ENCODE measurements at regions not wholly inside any gene's neighbourhood (a gene's known extent, or its start where the extent isn't known, plus 50 kb on each side); places are given as distances from the start of the nearest gene placed in this dataset.

GRCh38 chr16:86150641-86151238 is 251.8 kb downstream of the IRF8 start:
- no peak for DNase-seq (ENCODE audit: low spot score)

GRCh38 chr16:86151239-86151851 is 252.4 kb downstream of the IRF8 start:
- DNase-seq (ENCODE audit: low spot score), result peak; percentile 47

- DNase-seq (ENCODE audit: low spot score), result no peak
Observed at GRCh38 chr16:86156155-86156554, 257.2 kb downstream of the IRF8 start.

GRCh38 chr16:86157616-86158247 is 258.8 kb downstream of the IRF8 start:
- DNase-seq (ENCODE audit: low spot score), result no peak

GRCh38 chr16:86158688-86159360 is 259.9 kb downstream of the IRF8 start:
- DNase-seq (ENCODE audit: low spot score), result no peak

GRCh38 chr16:86165479-86165878 is 266.5 kb downstream of the IRF8 start:
- no peak for DNase-seq (ENCODE audit: low spot score)

- no peak for DNase-seq (ENCODE audit: low spot score)
Observed at GRCh38 chr16:86166414-86166813, 267.5 kb downstream of the IRF8 start.

GRCh38 chr16:86167061-86167460 is 268.1 kb downstream of the IRF8 start:
- DNase-seq (ENCODE audit: low spot score), result no peak

- no peak for DNase-seq (ENCODE audit: low spot score)
Observed at GRCh38 chr16:86170720-86171119, 271.8 kb downstream of the IRF8 start.

- no peak for DNase-seq (ENCODE audit: low spot score)
Observed at GRCh38 chr16:86171329-86171728, 272.4 kb downstream of the IRF8 start.

- no peak for DNase-seq (ENCODE audit: low spot score)
Observed at GRCh38 chr16:86175816-86176215, 276.9 kb downstream of the IRF8 start.

- no peak for DNase-seq (ENCODE audit: low spot score)
Observed at GRCh38 chr16:86176462-86176861, 277.5 kb downstream of the IRF8 start.

GRCh38 chr16:86180244-86180643 is 281.3 kb downstream of the IRF8 start:
- no peak for DNase-seq (ENCODE audit: low spot score)

GRCh38 chr16:86180780-86181179 is 281.8 kb downstream of the IRF8 start:
- DNase-seq (ENCODE audit: low spot score), result no peak

GRCh38 chr16:86181526-86181925 is 282.6 kb downstream of the IRF8 start:
- DNase-seq (ENCODE audit: low spot score), result no peak

GRCh38 chr16:86184185-86184584 is 285.2 kb downstream of the IRF8 start:
- DNase-seq (ENCODE audit: low spot score), result no peak

GRCh38 chr16:86185089-86185488 is 286.1 kb downstream of the IRF8 start:
- DNase-seq (ENCODE audit: low spot score), result no peak

GRCh38 chr16:86186313-86186712 is 287.4 kb downstream of the IRF8 start:
- no peak for DNase-seq (ENCODE audit: low spot score)

- DNase-seq (ENCODE audit: low spot score), result no peak
Observed at GRCh38 chr16:86189934-86190333, 291.0 kb downstream of the IRF8 start.

GRCh38 chr16:86191663-86192062 is 292.7 kb downstream of the IRF8 start:
- no peak for DNase-seq (ENCODE audit: low spot score)

GRCh38 chr16:86193528-86194193 is 294.7 kb downstream of the IRF8 start:
- no peak for DNase-seq (ENCODE audit: low spot score)
